ENCODE measurements at regions not wholly inside any gene's neighbourhood (a gene's known extent, or its start where the extent isn't known, plus 50 kb on each side); places are given as distances from the start of the nearest gene placed in this dataset.
"Not testable (repeated sequence)": the region's sequence is repeated elsewhere in the genome, so short reads cannot be mapped to it uniquely, and the experiment has no call there.

DNA sequence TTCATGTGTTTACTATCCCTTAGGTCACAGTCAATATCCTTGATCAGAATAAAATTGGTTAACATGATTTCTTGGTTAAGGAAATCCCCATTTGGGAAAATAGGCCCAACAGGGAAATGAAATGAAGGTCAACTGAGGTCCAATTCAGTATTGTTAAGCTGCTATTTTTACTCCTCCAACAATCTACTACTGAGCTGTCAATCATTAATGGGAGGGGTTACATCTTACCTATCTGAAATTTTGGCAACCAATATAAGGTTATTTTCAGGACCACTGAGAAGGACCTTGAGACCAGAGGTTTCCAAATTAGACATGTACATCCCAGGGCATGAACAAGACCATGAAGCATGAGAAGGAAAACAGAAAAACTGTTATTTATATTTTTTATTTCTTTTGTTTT lies 64.2 kb upstream of the ALG13 start:
- TF ChIP-seq, protein P1, sequence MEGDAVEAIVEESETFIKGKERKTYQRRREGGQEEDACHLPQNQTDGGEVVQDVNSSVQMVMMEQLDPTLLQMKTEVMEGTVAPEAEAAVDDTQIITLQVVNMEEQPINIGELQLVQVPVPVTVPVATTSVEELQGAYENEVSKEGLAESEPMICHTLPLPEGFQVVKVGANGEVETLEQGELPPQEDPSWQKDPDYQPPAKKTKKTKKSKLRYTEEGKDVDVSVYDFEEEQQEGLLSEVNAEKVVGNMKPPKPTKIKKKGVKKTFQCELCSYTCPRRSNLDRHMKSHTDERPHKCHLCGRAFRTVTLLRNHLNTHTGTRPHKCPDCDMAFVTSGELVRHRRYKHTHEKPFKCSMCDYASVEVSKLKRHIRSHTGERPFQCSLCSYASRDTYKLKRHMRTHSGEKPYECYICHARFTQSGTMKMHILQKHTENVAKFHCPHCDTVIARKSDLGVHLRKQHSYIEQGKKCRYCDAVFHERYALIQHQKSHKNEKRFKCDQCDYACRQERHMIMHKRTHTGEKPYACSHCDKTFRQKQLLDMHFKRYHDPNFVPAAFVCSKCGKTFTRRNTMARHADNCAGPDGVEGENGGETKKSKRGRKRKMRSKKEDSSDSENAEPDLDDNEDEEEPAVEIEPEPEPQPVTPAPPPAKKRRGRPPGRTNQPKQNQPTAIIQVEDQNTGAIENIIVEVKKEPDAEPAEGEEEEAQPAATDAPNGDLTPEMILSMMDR (IDR thresholded peaks at IDR 0.05), result no peak
- TF ChIP-seq HMGA2 (CRISPR knock-in tag; IDR thresholded peaks at IDR 0.05) (no peak), TEAD1 (CRISPR knock-in tag; IDR thresholded peaks at IDR 0.05) (no peak)
- Mint-ChIP-seq H3K9me3 (peaks cover 9% of the 10 kb centered on the region), H3K36me3 (peaks cover 17% of the 10 kb centered on the region), H3K27ac (no peak overlapping the region), H3K4me3 (no peak overlapping the region), H3K4me1 (peaks cover 11% of the 10 kb centered on the region), H3K27me3 (ENCODE audit: low read depth) (peaks cover 8% of the 10 kb centered on the region; the same call in 1 of the 2 replicates)
- POLR2A ChIA-PET, result no interaction called here
- CTCF ChIA-PET, result no interaction called here
- DNase-seq (ENCODE audit: low spot score) (no peak), ATAC-seq (no peak)

DNA sequence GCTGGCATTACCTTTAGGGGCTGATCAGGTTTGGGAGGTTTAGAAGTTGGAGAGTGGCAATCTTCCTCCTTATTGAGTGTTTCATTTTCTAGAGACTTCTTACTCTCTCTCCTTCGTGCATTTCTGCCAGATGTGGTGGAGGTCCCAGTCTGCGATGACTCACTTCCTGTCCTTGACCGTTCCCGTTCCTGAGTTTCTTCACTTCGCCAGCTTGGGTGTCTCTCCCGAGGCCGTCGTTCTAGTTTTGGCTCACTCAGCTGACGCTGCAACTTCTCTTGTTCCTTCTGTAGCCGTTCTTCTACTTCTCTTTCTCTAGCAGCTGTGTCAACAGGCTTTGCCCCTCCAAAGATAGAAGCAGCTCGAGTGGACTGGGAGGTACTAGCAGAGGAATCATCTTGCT lies 60.9 kb upstream of the ALG13 start:
- not testable (repeated sequence) for H3K4me1 Mint-ChIP-seq; H3K27me3 Mint-ChIP-seq (ENCODE audit: low read depth)
- H3K36me3 Mint-ChIP-seq, result peaks cover 18% of the 10 kb centered on the region

DNA sequence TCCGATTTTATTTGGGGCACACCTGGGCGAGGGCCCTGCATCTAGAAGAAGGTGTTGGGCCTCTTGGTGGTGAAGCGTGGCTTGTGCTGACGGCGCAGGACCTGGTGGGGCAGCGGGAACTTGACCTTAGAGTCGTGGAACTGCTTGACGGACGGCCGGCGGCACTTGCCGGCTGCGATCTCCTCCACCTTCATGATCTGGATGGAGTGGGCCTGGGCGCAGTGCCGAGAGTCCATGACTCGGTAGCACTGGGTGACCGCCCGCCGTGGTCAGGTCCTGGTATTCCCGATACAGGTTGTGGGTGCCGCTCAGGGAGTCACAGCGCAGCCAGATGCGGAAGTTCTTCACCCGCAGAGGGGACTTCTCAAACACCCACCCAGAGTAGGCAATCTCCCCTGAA lies 56.8 kb upstream of the ALG13 start:
- TF ChIP-seq TEAD1 (CRISPR knock-in tag; IDR thresholded peaks at IDR 0.05), result no peak
- no peak for TF ChIP-seq NFATC4 (CRISPR knock-in tag; IDR thresholded peaks at IDR 0.05)
- TF ChIP-seq, protein P2, sequence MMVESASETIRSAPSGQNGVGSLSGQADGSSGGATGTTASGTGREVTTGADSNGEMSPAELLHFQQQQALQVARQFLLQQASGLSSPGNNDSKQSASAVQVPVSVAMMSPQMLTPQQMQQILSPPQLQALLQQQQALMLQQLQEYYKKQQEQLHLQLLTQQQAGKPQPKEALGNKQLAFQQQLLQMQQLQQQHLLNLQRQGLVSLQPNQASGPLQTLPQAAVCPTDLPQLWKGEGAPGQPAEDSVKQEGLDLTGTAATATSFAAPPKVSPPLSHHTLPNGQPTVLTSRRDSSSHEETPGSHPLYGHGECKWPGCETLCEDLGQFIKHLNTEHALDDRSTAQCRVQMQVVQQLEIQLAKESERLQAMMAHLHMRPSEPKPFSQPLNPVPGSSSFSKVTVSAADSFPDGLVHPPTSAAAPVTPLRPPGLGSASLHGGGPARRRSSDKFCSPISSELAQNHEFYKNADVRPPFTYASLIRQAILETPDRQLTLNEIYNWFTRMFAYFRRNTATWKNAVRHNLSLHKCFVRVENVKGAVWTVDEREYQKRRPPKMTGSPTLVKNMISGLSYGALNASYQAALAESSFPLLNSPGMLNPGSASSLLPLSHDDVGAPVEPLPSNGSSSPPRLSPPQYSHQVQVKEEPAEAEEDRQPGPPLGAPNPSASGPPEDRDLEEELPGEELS (CRISPR knock-in tag; IDR thresholded peaks at IDR 0.05), result no peak
- TF ChIP-seq ZBTB21 (CRISPR knock-in tag; IDR thresholded peaks at IDR 0.05; ENCODE audit: borderline replicate concordance), result no peak
- TF ChIP-seq HMGA2 (CRISPR knock-in tag; IDR thresholded peaks at IDR 0.05), result no peak
- TF ChIP-seq, protein P3, sequence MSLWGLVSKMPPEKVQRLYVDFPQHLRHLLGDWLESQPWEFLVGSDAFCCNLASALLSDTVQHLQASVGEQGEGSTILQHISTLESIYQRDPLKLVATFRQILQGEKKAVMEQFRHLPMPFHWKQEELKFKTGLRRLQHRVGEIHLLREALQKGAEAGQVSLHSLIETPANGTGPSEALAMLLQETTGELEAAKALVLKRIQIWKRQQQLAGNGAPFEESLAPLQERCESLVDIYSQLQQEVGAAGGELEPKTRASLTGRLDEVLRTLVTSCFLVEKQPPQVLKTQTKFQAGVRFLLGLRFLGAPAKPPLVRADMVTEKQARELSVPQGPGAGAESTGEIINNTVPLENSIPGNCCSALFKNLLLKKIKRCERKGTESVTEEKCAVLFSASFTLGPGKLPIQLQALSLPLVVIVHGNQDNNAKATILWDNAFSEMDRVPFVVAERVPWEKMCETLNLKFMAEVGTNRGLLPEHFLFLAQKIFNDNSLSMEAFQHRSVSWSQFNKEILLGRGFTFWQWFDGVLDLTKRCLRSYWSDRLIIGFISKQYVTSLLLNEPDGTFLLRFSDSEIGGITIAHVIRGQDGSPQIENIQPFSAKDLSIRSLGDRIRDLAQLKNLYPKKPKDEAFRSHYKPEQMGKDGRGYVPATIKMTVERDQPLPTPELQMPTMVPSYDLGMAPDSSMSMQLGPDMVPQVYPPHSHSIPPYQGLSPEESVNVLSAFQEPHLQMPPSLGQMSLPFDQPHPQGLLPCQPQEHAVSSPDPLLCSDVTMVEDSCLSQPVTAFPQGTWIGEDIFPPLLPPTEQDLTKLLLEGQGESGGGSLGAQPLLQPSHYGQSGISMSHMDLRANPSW (CRISPR knock-in tag; conservative IDR thresholded peaks at IDR 0.05; ENCODE audit: low read depth), result no peak
- no peak for TF ChIP-seq ZNF396 (CRISPR knock-in tag; IDR thresholded peaks at IDR 0.05; ENCODE audit: borderline replicate concordance)
- TF ChIP-seq, protein P4, sequence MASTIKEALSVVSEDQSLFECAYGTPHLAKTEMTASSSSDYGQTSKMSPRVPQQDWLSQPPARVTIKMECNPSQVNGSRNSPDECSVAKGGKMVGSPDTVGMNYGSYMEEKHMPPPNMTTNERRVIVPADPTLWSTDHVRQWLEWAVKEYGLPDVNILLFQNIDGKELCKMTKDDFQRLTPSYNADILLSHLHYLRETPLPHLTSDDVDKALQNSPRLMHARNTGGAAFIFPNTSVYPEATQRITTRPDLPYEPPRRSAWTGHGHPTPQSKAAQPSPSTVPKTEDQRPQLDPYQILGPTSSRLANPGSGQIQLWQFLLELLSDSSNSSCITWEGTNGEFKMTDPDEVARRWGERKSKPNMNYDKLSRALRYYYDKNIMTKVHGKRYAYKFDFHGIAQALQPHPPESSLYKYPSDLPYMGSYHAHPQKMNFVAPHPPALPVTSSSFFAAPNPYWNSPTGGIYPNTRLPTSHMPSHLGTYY (CRISPR knock-in tag; IDR thresholded peaks at IDR 0.05), result no peak
- TF ChIP-seq ZNF416 (CRISPR knock-in tag; IDR thresholded peaks at IDR 0.05), result no peak
- TF ChIP-seq, protein P5, sequence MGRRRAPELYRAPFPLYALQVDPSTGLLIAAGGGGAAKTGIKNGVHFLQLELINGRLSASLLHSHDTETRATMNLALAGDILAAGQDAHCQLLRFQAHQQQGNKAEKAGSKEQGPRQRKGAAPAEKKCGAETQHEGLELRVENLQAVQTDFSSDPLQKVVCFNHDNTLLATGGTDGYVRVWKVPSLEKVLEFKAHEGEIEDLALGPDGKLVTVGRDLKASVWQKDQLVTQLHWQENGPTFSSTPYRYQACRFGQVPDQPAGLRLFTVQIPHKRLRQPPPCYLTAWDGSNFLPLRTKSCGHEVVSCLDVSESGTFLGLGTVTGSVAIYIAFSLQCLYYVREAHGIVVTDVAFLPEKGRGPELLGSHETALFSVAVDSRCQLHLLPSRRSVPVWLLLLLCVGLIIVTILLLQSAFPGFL (CRISPR knock-in tag; IDR thresholded peaks at IDR 0.05; ENCODE audit: borderline replicate concordance), result no peak
- ChIA-PET CTCF (no interaction called here), POLR2A (no interaction called here)
- Mint-ChIP-seq H3K4me3 (no peak overlapping the region), H3K9me3 (peaks cover 16% of the 10 kb centered on the region), H3K36me3 (peaks cover 17% of the 10 kb centered on the region), H3K27me3 (ENCODE audit: low read depth) (peaks cover 8% of the 10 kb centered on the region; the same call in 1 of the 2 replicates), H3K27ac (no peak overlapping the region), H3K4me1 (no peaks in the 10 kb centered on the region)
- ATAC-seq, result no peak
- no peak for DNase-seq (ENCODE audit: low spot score)

More for the DNA sequence above, 60.9 kb upstream of the ALG13 start:
- H3K4me3 Mint-ChIP-seq; ATAC-seq; CTCF ChIA-PET; DNase-seq (ENCODE audit: low spot score); H3K27ac Mint-ChIP-seq; POLR2A ChIA-PET: not testable (repeated sequence)
- peaks cover 16% of the 10 kb centered on the region for H3K9me3 Mint-ChIP-seq

DNA sequence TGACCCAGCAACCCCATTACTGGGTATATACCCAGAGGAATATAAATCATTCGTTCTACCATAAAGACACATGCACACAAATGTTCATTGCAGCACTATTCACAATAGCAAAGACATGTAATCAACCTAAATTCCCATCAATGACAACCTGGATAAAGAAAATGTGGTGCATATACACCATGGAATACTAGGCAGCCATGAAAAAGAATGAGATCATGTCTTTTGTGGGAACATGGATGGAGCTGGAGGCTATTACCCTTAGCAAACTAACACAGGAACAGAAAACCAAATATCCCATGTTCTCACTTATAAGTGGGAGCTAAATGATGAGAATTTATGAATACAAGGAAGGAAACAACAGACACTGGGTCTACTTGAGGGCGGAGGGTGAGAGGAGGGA lies 53.7 kb upstream of the ALG13 start:
- POLR2A ChIA-PET; H3K4me1 Mint-ChIP-seq; H3K27ac Mint-ChIP-seq; H3K4me3 Mint-ChIP-seq; CTCF ChIA-PET; H3K27me3 Mint-ChIP-seq (ENCODE audit: low read depth); DNase-seq (ENCODE audit: low spot score); ATAC-seq: not testable (repeated sequence)
- Mint-ChIP-seq H3K9me3 (peaks cover 12% of the 10 kb centered on the region), H3K36me3 (peaks cover 15% of the 10 kb centered on the region)
